A549 (cell line): ENCODE measurements at regions not wholly inside any gene's neighbourhood (a gene's known extent, or its start where the extent isn't known, plus 50 kb on each side); places are given as distances from the start of the nearest gene placed in this dataset.
A peak's percentile ranks its signal among the peaks of the same experiment; 100 is the strongest.

Experiments
- ATAC-seq, 2 experiments: fragments of 200-7000 bp in 1 of 2; fragments of >200 bp in 1 of 2; cut with Nextera tagmentation in 1 of 2; cut with Tn5 transposase in 1 of 2; 3 replicates each; pipeline versions ENCODE4 v1.8.0 to v1.9.1; 2018 to 2020; ENCODE audit warnings: mild to moderate bottlenecking in 1 of 2, moderate library complexity in 1 of 2
- CTCF ChIA-PET: fragments of 300-600 bp; sonication (Branson Sonifier 250); formaldehyde crosslinking; extraction: SDS; loops from one replicate; lab custom pipeline; 2021; ENCODE audit warnings: antibody characterized with exemption, inconsistent platforms; lab: Yijun Ruan, JAX
- POLR2A ChIA-PET: fragments of 350-600 bp; formaldehyde crosslinking; extraction: SDS; loops from one replicate; lab custom pipeline; 2021; ENCODE audit warnings: antibody characterized with exemption, inconsistent platforms; lab: Yijun Ruan, JAX
- DNase-seq, 2 experiments: peaks; one replicate each; pipeline versions ENCODE4 v3.0.0 to v3.0.0-alpha.2; 2011 to 2016; ENCODE audit warnings: low read depth in 1 of 2, low spot score in 1 of 2
- FAIRE-seq: peaks from 2 replicates; lab custom pipeline; 2011; peaks lifted over from hg19 to GRCh38; lab: Jason Lieb, UNC
- H3K27ac ChIP-seq, 2 experiments: fragments of >200 bp; sonication (Bioruptor Twin); formaldehyde crosslinking; 3 replicates each; pipeline ENCODE4 v1.5.1; 2016 to 2017
- H3K4me1 ChIP-seq: fragments of >200 bp; sonication (Bioruptor Twin); formaldehyde crosslinking; 3 replicates; pipeline ENCODE4 v1.6.1; 2016
- H3K4me2 ChIP-seq: fragments of >200 bp; sonication (Bioruptor Twin); formaldehyde crosslinking; 3 replicates; pipeline ENCODE4 v1.6.1; 2016
- H3K4me3 ChIP-seq: fragments of >200 bp; sonication (Bioruptor Twin); formaldehyde crosslinking; 3 replicates; pipeline ENCODE4 v1.5.1; 2016
- H3K9me3 ChIP-seq: fragments of >200 bp; sonication (Bioruptor Twin); formaldehyde crosslinking; 3 replicates; pipeline ENCODE4 v1.6.1; 2016
- BHLHE40 ChIP-seq: IDR thresholded peaks from 2 replicates; pipeline ENCODE4 v1.6.1; 2012; ENCODE audit warnings: low read depth, low read length, inconsistent platforms
- CBX2 ChIP-seq: fragments of 200-600 bp; sonication (generic); IDR thresholded peaks from 2 replicates; pipeline ENCODE4 v1.6.1; 2016; ENCODE audit warnings: low read depth, mild to moderate bottlenecking, borderline replicate concordance
- CHD4 ChIP-seq: fragments of 200-600 bp; sonication (generic); IDR thresholded peaks from 2 replicates; pipeline ENCODE4 v1.6.1; 2016; ENCODE audit warnings: antibody characterized with exemption, mild to moderate bottlenecking, borderline replicate concordance
- E2F6 ChIP-seq: IDR thresholded peaks from 2 replicates; pipeline ENCODE4 v1.6.1; 2012; ENCODE audit warnings: low read depth, borderline replicate concordance
- ESRRA ChIP-seq: fragments of 150-350 bp; IDR thresholded peaks from 2 replicates; pipeline ENCODE4 v1.6.1; 2014; ENCODE audit warnings: mild to moderate bottlenecking, low read length, borderline replicate concordance
- FOSB ChIP-seq: fragments of 250-450 bp; sonication (Bioruptor Pico); IDR thresholded peaks from 2 replicates; pipeline ENCODE4 v1.5.0; 2020; ENCODE audit warnings: mild to moderate bottlenecking, moderate library complexity
- FOSL2 ChIP-seq, 2 experiments: fragments of 450-650 bp in 1 of 2; fragments of >200 bp in 1 of 2; sonication (Bioruptor Twin) in 1 of 2; formaldehyde crosslinking; IDR thresholded peaks; 2 replicates each; pipeline versions ENCODE4 v1.5.0 to v1.6.1; 2016 to 2020; ENCODE audit warnings: mild to moderate bottlenecking in 1 of 2, moderate library complexity in 1 of 2
- HES2 ChIP-seq: fragments of >200 bp; sonication (Bioruptor Twin); formaldehyde crosslinking; IDR thresholded peaks from 2 replicates; pipeline ENCODE4 v1.6.1; 2016
- HMGXB4 ChIP-seq: fragments of 250-450 bp; sonication (Bioruptor Pico); IDR thresholded peaks from 2 replicates; pipeline ENCODE4 v1.5.0; 2021; ENCODE audit warnings: mild to moderate bottlenecking, moderate library complexity, borderline replicate concordance
- JUN ChIP-seq, 2 experiments: fragments of >200 bp; sonication (Bioruptor Twin); formaldehyde crosslinking; IDR thresholded peaks; 2 replicates in 1 of 2; 3 replicates in 1 of 2; pipeline ENCODE4 v1.6.1; 2016 to 2017
- MAFK ChIP-seq: fragments of 450-650 bp; IDR thresholded peaks from 2 replicates; pipeline ENCODE4 v1.6.1; 2014; ENCODE audit not compliant: partially characterized antibody
- NFE2L2 ChIP-seq: fragments of 150-350 bp; conservative IDR thresholded peaks from 2 replicates; pipeline ENCODE4 v1.6.1; 2014; ENCODE audit warnings: low read length
- NPAS2 ChIP-seq: fragments of 250-450 bp; sonication (Bioruptor Pico); IDR thresholded peaks from 2 replicates; pipeline ENCODE4 v1.8.0; 2022; ENCODE audit warnings: mild to moderate bottlenecking, moderate library complexity, borderline replicate concordance
- POLR2A ChIP-seq: IDR thresholded peaks from 2 replicates; pipeline ENCODE4 v1.6.1; 2012; ENCODE audit warnings: mild to moderate bottlenecking, low read length
- POLR2AphosphoS2 ChIP-seq: conservative IDR thresholded peaks from 2 replicates; pipeline ENCODE4 v1.6.1; 2012; ENCODE audit warnings: low read length, improper control_type of control experiment, inconsistent platforms
- RARB ChIP-seq: fragments of 250-450 bp; sonication (Bioruptor Pico); IDR thresholded peaks from 2 replicates; pipeline ENCODE4 v1.8.0; 2021; ENCODE audit warnings: mild to moderate bottlenecking, moderate library complexity
- RCOR1 ChIP-seq: fragments of 150-350 bp; IDR thresholded peaks from 2 replicates; pipeline ENCODE4 v1.6.1; 2014; ENCODE audit warnings: antibody characterized with exemption, low read length, low read depth
- SMC3 ChIP-seq: fragments of >200 bp; sonication (Bioruptor Twin); formaldehyde crosslinking; IDR thresholded peaks from 3 replicates; pipeline ENCODE4 v1.6.1; 2018; ENCODE audit warnings: inconsistent platforms
- USF2 ChIP-seq: fragments of 450-650 bp; IDR thresholded peaks from 2 replicates; pipeline ENCODE4 v1.6.1; 2014; ENCODE audit warnings: antibody characterized with exemption
- ZC3H11A ChIP-seq: fragments of 450-650 bp; IDR thresholded peaks from 2 replicates; pipeline ENCODE4 v1.6.1; 2014; ENCODE audit warnings: antibody characterized with exemption, mild to moderate bottlenecking
- WGBS: methylation state at CpG from one replicate; pipeline ENCODE4 v1.1.6; 2017; ENCODE audit errors: missing lambda C conversion rate; 5-methylcytosine and 5-hydroxymethylcytosine counted together
- TF ChIP-seq, protein P1 (sequence below): fragments of 200-600 bp; sonication (generic); IDR thresholded peaks from 2 replicates; pipeline ENCODE4 v1.6.1; 2016; ENCODE audit warnings: antibody characterized with exemption, mild to moderate bottlenecking, moderate library complexity

DNA sequence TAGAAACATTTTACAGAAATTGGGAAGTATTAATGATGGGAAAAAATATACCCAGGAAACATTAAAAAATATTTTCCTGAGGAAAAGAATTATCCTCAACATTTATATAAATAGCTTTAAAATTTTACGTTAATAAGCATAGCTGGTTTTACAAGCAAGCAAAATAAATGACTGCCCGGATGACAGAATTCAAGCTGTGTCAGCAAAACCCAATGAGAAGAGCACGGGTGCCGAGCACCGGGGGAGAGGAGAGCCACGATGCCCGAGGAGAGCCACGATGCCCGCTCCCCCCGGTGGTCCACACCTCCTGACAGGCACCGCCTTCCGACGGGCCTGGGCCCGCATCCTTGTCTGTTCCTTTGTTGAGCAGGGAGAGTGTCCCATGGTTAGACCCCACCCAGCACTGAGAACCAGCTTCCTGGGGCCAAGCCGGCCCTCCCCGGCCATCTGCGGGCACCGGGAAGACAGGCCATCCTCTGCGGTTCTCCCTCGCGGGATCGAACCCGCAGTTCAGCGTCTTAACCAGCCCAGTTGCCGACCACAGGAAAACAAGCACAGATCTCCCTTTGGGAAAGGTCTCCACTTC is 63.3 kb upstream of the PDE10A start:
- CTCF ChIA-PET: no interaction called here

DNA sequence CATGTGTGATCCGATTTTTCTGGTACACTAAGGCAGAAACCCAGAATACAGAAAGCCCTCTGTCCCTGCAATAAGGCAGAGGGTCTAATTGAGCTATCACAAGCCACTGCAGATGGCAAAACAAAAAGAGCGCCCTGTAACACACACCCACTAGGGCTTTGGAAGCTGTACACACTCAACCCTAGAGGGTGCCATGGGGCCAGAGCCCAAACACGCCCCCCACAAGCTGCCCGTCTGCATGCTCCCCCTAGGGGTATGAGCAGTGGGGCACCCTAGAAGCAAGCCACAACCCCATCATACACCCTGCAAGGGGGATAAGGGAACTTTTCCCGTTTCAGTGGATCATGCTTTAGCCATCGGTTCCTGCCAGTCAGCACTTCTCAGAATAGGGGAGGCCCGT is 62.2 kb upstream of the PDE10A start:
- ATAC-seq (peak; percentile 39 to 90; a peak in 4 of 6 replicates), FAIRE-seq (no peak)
- H3K4me1 ChIP-seq: peaks cover 5% of the 10 kb centered on the region; the same call in 1 of the 3 replicates
- no peak overlapping the region for H3K4me2 ChIP-seq
- POLR2A ChIA-PET: no interaction called here
- TF ChIP-seq CHD4: no peak
- peak; percentile 47 for TF ChIP-seq MAFK
- TF ChIP-seq, all 56 proteins: peak for 1
- DNase-seq: peak in 1 of 2 experiments; percentile 19
- Histone ChIP-seq H3K4me3 (no peak overlapping the region), H3K27ac (no peak overlapping the region), H3K9me3 (no peaks in the 10 kb centered on the region)
- WGBS: 81% methylated on average over 6 of the region's 7 CpGs
- CTCF ChIA-PET: no interaction called here

More for the DNA sequence above, 63.3 kb upstream of the PDE10A start:
- H3K9me3 ChIP-seq: no peaks in the 10 kb centered on the region
- no peak overlapping the region for H3K4me2 ChIP-seq
- no peak overlapping the region for H3K4me3 ChIP-seq
- no peak for DNase-seq
- FAIRE-seq: no peak
- H3K27ac ChIP-seq: no peak overlapping the region
- POLR2A ChIA-PET: no interaction called here
- H3K4me1 ChIP-seq: peaks cover 5% of the 10 kb centered on the region; the same call in 1 of the 3 replicates
- ATAC-seq: no peak
- 89% methylated on average over 19 of the region's 25 CpGs for WGBS
- TF ChIP-seq HMGXB4 (CRISPR knock-in tag) (no peak), POLR2AphosphoS2 (no peak), MAFK (peak; percentile 64), RCOR1 (no peak), RARB (CRISPR knock-in tag) (no peak), JUN (IDR thresholded peaks at IDR 0.05) (no peak)
- TF ChIP-seq, all 56 proteins: peak for 1

DNA sequence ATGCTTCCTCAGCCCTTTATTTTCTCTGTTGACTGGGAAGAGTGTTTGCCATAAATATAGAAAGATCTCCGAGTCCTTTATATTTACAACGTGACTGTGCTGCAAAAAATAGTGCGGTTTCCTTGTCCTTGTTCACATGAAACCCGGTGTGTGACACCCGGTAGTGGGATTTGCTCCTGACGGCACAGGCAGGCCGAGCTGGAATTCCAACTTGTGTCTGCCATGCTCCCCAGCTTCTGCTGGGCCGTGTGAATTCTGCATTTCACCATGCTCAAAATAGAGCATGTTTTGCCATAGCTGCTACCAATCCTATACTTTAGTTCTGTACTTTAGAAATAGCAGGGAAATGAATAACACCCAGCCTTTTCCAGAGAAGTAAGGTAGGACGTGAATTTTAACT is 60.3 kb upstream of the PDE10A start:
- no peak overlapping the region for H3K27ac ChIP-seq
- H3K4me2 ChIP-seq: no peak overlapping the region
- FAIRE-seq (no peak), ATAC-seq (no peak), DNase-seq (no peak)
- H3K4me1 ChIP-seq: peaks cover 11% of the 10 kb centered on the region; the same call in 2 of the 3 replicates
- ChIA-PET CTCF (interaction anchor here (0.6 kb wide), 1 partner anchor 1628 kb away, joined by 3 read pairs; no protein-coding TSS in a partner anchor), POLR2A (no interaction called here)
- H3K4me3 ChIP-seq: no peak overlapping the region
- 77% methylated on average over 9 of the region's 9 CpGs for WGBS
- no peak for TF ChIP-seq FOSL2 (IDR thresholded peaks at IDR 0.05)
- no peak for TF ChIP-seq FOSL2 (CRISPR knock-in tag; IDR thresholded peaks at IDR 0.05)
- no peak for TF ChIP-seq ESRRA
- no peak for TF ChIP-seq NPAS2 (CRISPR knock-in tag)
- TF ChIP-seq USF2: no peak
- H3K9me3 ChIP-seq: no peaks in the 10 kb centered on the region

GRCh38 chr6:165722022-165722421 is 59.0 kb upstream of the PDE10A start:
- Histone ChIP-seq H3K27ac (no peak overlapping the region), H3K4me2 (no peak overlapping the region), H3K9me3 (no peaks in the 10 kb centered on the region), H3K4me1 (peaks cover 19% of the 10 kb centered on the region), H3K4me3 (no peak overlapping the region)
- CTCF ChIA-PET: no interaction called here
- POLR2A ChIA-PET: no interaction called here
- 88% methylated on average over 4 of the region's 4 CpGs for WGBS
- ATAC-seq: no peak
- no peak for FAIRE-seq
- DNase-seq: no peak
- TF ChIP-seq E2F6 (no peak), NPAS2 (CRISPR knock-in tag) (no peak), NFE2L2 (no peak), POLR2AphosphoS2 (no peak), CHD4 (no peak), RARB (CRISPR knock-in tag) (no peak), SMC3 (no peak), ZC3H11A (no peak), RCOR1 (no peak), FOSB (no peak), POLR2A (no peak), BHLHE40 (no peak), HES2 (no peak), USF2 (no peak), CBX2 (no peak)
- TF ChIP-seq, protein P1, sequence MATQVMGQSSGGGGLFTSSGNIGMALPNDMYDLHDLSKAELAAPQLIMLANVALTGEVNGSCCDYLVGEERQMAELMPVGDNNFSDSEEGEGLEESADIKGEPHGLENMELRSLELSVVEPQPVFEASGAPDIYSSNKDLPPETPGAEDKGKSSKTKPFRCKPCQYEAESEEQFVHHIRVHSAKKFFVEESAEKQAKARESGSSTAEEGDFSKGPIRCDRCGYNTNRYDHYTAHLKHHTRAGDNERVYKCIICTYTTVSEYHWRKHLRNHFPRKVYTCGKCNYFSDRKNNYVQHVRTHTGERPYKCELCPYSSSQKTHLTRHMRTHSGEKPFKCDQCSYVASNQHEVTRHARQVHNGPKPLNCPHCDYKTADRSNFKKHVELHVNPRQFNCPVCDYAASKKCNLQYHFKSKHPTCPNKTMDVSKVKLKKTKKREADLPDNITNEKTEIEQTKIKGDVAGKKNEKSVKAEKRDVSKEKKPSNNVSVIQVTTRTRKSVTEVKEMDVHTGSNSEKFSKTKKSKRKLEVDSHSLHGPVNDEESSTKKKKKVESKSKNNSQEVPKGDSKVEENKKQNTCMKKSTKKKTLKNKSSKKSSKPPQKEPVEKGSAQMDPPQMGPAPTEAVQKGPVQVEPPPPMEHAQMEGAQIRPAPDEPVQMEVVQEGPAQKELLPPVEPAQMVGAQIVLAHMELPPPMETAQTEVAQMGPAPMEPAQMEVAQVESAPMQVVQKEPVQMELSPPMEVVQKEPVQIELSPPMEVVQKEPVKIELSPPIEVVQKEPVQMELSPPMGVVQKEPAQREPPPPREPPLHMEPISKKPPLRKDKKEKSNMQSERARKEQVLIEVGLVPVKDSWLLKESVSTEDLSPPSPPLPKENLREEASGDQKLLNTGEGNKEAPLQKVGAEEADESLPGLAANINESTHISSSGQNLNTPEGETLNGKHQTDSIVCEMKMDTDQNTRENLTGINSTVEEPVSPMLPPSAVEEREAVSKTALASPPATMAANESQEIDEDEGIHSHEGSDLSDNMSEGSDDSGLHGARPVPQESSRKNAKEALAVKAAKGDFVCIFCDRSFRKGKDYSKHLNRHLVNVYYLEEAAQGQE: no peak
